Stimulated activated naive CD8-positive, alpha-beta T cell treated with anti-CD3 and anti-CD28 coated beads, Interleukin-15, amount 100 ng/mL, for 72 hours (primary cell): ENCODE measurements at regions not wholly inside any gene's neighbourhood (a gene's known extent, or its start where the extent isn't known, plus 50 kb on each side); places are given as distances from the start of the nearest gene placed in this dataset.
"Not testable (repeated sequence)": the region's sequence is repeated elsewhere in the genome, so short reads cannot be mapped to it uniquely, and the experiment has no call there.

ENCODE experiments used
- ATAC-seq: fragments of 150-1000 bp; cut with Tn5 transposase; 2 replicates; pipeline ENCODE4 v1.10.0; 2021; ENCODE audit warnings: mild to moderate bottlenecking, moderate library complexity
- DNase-seq, 2 donors: peaks; one replicate each; pipeline ENCODE4 v3.0.0; 2021 to 2022
- H3K27ac Mint-ChIP-seq, 2 donors: one replicate each; pipeline ENCODE4 v1.8.0; 2022; ENCODE audit warnings: mild to moderate bottlenecking in 2 of 2, mixed read lengths in 2 of 2, moderate library complexity in 2 of 2
- H3K27me3 Mint-ChIP-seq: one replicate; pipeline ENCODE4 v1.8.0; 2022; ENCODE audit warnings: mixed read lengths
- H3K4me1 Mint-ChIP-seq: one replicate; pipeline ENCODE4 v1.8.0; 2022; ENCODE audit warnings: mild to moderate bottlenecking, mixed read lengths
- H3K4me3 Mint-ChIP-seq, 2 donors: one replicate each; pipeline ENCODE4 v1.8.0; 2022; ENCODE audit warnings: mild to moderate bottlenecking in 2 of 2, mixed read lengths in 2 of 2, moderate library complexity in 1 of 2
- H3K9me3 Mint-ChIP-seq, 2 donors: one replicate each; pipeline ENCODE4 v1.8.0; 2022; ENCODE audit warnings: mixed read lengths in 2 of 2

- ATAC-seq (no peak), DNase-seq (no peak)
- no peak overlapping the region for H3K27ac Mint-ChIP-seq
- no peaks in the 10 kb centered on the region for H3K27me3 Mint-ChIP-seq
- H3K9me3 Mint-ChIP-seq = no peaks in the 10 kb centered on the region
- no peaks in the 10 kb centered on the region for H3K4me1 Mint-ChIP-seq
- no peak overlapping the region for H3K4me3 Mint-ChIP-seq
Measured at GRCh38 chr13:30072818-30073186, 222.4 kb upstream of the UBL3 start.

- DNase-seq (no peak), ATAC-seq (no peak)
- H3K27me3 Mint-ChIP-seq = no peaks in the 10 kb centered on the region
- H3K27ac Mint-ChIP-seq = no peak overlapping the region
- H3K9me3 Mint-ChIP-seq = no peaks in the 10 kb centered on the region
- no peaks in the 10 kb centered on the region for H3K4me1 Mint-ChIP-seq
- H3K4me3 Mint-ChIP-seq = no peak overlapping the region
Measured at GRCh38 chr13:30071969-30072817, 221.8 kb upstream of the UBL3 start.

GRCh38 chr13:30065181-30065580 lies 214.8 kb upstream of the UBL3 start:
- Mint-ChIP-seq H3K27me3 (no peaks in the 10 kb centered on the region), H3K27ac (no peak overlapping the region), H3K9me3 (peaks cover 0 to 3% of the 10 kb centered on the region in 2 donors), H3K4me1 (no peaks in the 10 kb centered on the region), H3K4me3 (no peak overlapping the region)
- ATAC-seq = no peak
- DNase-seq = no peak

GRCh38 chr13:30063892-30064291 lies 213.5 kb upstream of the UBL3 start:
- H3K27me3 Mint-ChIP-seq = no peaks in the 10 kb centered on the region
- H3K27ac Mint-ChIP-seq = peak overlapping the region in 1 of 2 donors; percentile 44
- no peak overlapping the region for H3K4me3 Mint-ChIP-seq
- no peaks in the 10 kb centered on the region for H3K4me1 Mint-ChIP-seq
- no peak for DNase-seq
- peaks cover 5 to 14% of the 10 kb centered on the region in 2 donors for H3K9me3 Mint-ChIP-seq
- no peak for ATAC-seq

- no peaks in the 10 kb centered on the region for H3K4me1 Mint-ChIP-seq
- H3K4me3 Mint-ChIP-seq = no peak overlapping the region
- peaks cover 5 to 21% of the 10 kb centered on the region in 2 donors for H3K9me3 Mint-ChIP-seq
- no peaks in the 10 kb centered on the region for H3K27me3 Mint-ChIP-seq
- H3K27ac Mint-ChIP-seq = no peak overlapping the region
- ATAC-seq (no peak), DNase-seq (no peak)
Measured at GRCh38 chr13:30061217-30061616, 210.8 kb upstream of the UBL3 start.

GRCh38 chr13:30058429-30058828 lies 208.0 kb upstream of the UBL3 start:
- H3K4me3 Mint-ChIP-seq = no peak overlapping the region

GRCh38 chr13:30054546-30054945 lies 204.1 kb upstream of the UBL3 start:
- Mint-ChIP-seq H3K4me1 (peaks cover 11% of the 10 kb centered on the region), H3K9me3 (peaks cover 4 to 12% of the 10 kb centered on the region in 2 donors)
- not testable (repeated sequence) for DNase-seq, H3K27ac Mint-ChIP-seq, H3K4me3 Mint-ChIP-seq, H3K27me3 Mint-ChIP-seq, ATAC-seq

More at GRCh38 chr13:30058429-30058828, 208.0 kb upstream of the UBL3 start:
- ATAC-seq (no peak), DNase-seq (no peak)
- Mint-ChIP-seq H3K4me1 (no peaks in the 10 kb centered on the region), H3K9me3 (peaks cover 5 to 21% of the 10 kb centered on the region in 2 donors), H3K27ac (no peak overlapping the region), H3K27me3 (no peaks in the 10 kb centered on the region)

- Mint-ChIP-seq H3K27me3 (no peaks in the 10 kb centered on the region), H3K4me1 (peaks cover 11% of the 10 kb centered on the region), H3K4me3 (no peak overlapping the region), H3K9me3 (peaks cover 0 to 7% of the 10 kb centered on the region in 2 donors), H3K27ac (no peak overlapping the region)
- ATAC-seq = no peak
- DNase-seq = no peak
Measured at GRCh38 chr13:30053939-30054338, 203.5 kb upstream of the UBL3 start.

GRCh38 chr13:30052120-30052519 lies 201.7 kb upstream of the UBL3 start:
- Mint-ChIP-seq H3K27ac (peak overlapping the region; percentile 77 to 93), H3K4me3 (no peak overlapping the region), H3K4me1 (peaks cover 23% of the 10 kb centered on the region), H3K9me3 (peaks cover 0 to 5% of the 10 kb centered on the region in 2 donors), H3K27me3 (no peaks in the 10 kb centered on the region)
- no peak for DNase-seq
- no peak for ATAC-seq

- DNase-seq (no peak), ATAC-seq (no peak)
- Mint-ChIP-seq H3K9me3 (no peaks in the 10 kb centered on the region), H3K4me1 (peaks cover 28% of the 10 kb centered on the region), H3K4me3 (no peak overlapping the region), H3K27me3 (no peaks in the 10 kb centered on the region), H3K27ac (no peak overlapping the region)
Measured at GRCh38 chr13:30051531-30052060, 201.2 kb upstream of the UBL3 start.

GRCh38 chr13:30049692-30050091 lies 199.3 kb upstream of the UBL3 start:
- no peaks in the 10 kb centered on the region for H3K27me3 Mint-ChIP-seq
- ATAC-seq = peak; percentile 42
- H3K27ac Mint-ChIP-seq = no peak overlapping the region
- H3K4me3 Mint-ChIP-seq = no peak overlapping the region
- peaks cover 31% of the 10 kb centered on the region for H3K4me1 Mint-ChIP-seq
- H3K9me3 Mint-ChIP-seq = no peaks in the 10 kb centered on the region
- DNase-seq = no peak

GRCh38 chr13:30047154-30047874 lies 196.9 kb upstream of the UBL3 start:
- Mint-ChIP-seq H3K27me3 (no peaks in the 10 kb centered on the region), H3K27ac (peak overlapping the region in 1 of 2 donors; percentile 41), H3K4me1 (peaks cover 29% of the 10 kb centered on the region), H3K9me3 (no peaks in the 10 kb centered on the region), H3K4me3 (no peak overlapping the region)
- ATAC-seq (peak; percentile 79), DNase-seq (peak; percentile 19)

GRCh38 chr13:30045916-30046704 lies 195.7 kb upstream of the UBL3 start:
- Mint-ChIP-seq H3K27ac (no peak overlapping the region), H3K27me3 (no peaks in the 10 kb centered on the region), H3K4me1 (peaks cover 20% of the 10 kb centered on the region), H3K4me3 (no peak overlapping the region), H3K9me3 (no peaks in the 10 kb centered on the region)
- DNase-seq (no peak), ATAC-seq (no peak)

GRCh38 chr13:30044932-30045331 lies 194.5 kb upstream of the UBL3 start:
- no peaks in the 10 kb centered on the region for H3K9me3 Mint-ChIP-seq
- H3K27me3 Mint-ChIP-seq = peaks cover 7% of the 10 kb centered on the region
- H3K4me3 Mint-ChIP-seq = no peak overlapping the region
- no peak for ATAC-seq
- H3K4me1 Mint-ChIP-seq = peaks cover 20% of the 10 kb centered on the region
- no peak for DNase-seq
- H3K27ac Mint-ChIP-seq = peak overlapping the region in 1 of 2 donors; percentile 68

GRCh38 chr13:30043631-30043925 lies 193.2 kb upstream of the UBL3 start:
- H3K27ac Mint-ChIP-seq = no peak overlapping the region
- peaks cover 20% of the 10 kb centered on the region for H3K4me1 Mint-ChIP-seq
- no peaks in the 10 kb centered on the region for H3K9me3 Mint-ChIP-seq
- ATAC-seq = no peak
- H3K27me3 Mint-ChIP-seq = peaks cover 14% of the 10 kb centered on the region
- no peak for DNase-seq
- H3K4me3 Mint-ChIP-seq = no peak overlapping the region
